SK-N-SH (cell line): ENCODE measurements at regions not wholly inside any gene's neighbourhood (a gene's known extent, or its start where the extent isn't known, plus 50 kb on each side); places are given as distances from the start of the nearest gene placed in this dataset.

Experiments used
- CTCF ChIA-PET: fragments of 300-600, 350-600 bp; formaldehyde crosslinking; extraction: SDS; loops from one replicate; lab custom pipeline; 2021; lab: Yijun Ruan, JAX
- POLR2A ChIA-PET: fragments of 350-600 bp; sonication (Branson Sonifier 250); formaldehyde crosslinking; extraction: SDS; loops from one replicate; lab custom pipeline; 2020; ENCODE audit warnings: antibody characterized with exemption, inconsistent platforms; lab: Yijun Ruan, JAX
- DNase-seq: peaks from one replicate; pipeline ENCODE4 v3.0.0; 2012
- H2AFZ ChIP-seq: fragments of 200-600 bp; sonication (generic); 2 replicates; pipeline ENCODE4 v1.8.1; 2016; ENCODE audit warnings: antibody characterized with exemption, mild to moderate bottlenecking, low read depth
- H3F3A ChIP-seq: fragments of 200-600 bp; sonication (generic); replicated peaks from 2 replicates; pipeline ENCODE3; 2016; ENCODE audit warnings: antibody characterized with exemption, mild to moderate bottlenecking; ENCODE audit not compliant: insufficient read depth
- H3K27ac ChIP-seq, 2 experiments: fragments of 200-500 bp in 1 of 2; fragments of 200-600 bp in 1 of 2; sonication (Bioruptor generic) in 1 of 2; sonication (generic), shearing (Covaris generic) in 1 of 2; 2 replicates each; pipeline versions ENCODE4 v1.5.1 to v1.6.1; 2014 to 2016; ENCODE audit warnings: low read depth in 2 of 2, inconsistent platforms in 1 of 2, low read length in 1 of 2, mild to moderate bottlenecking in 1 of 2, mixed read lengths in 1 of 2
- H3K27me3 ChIP-seq: fragments of 200-600 bp; sonication (generic), shearing (Covaris generic); 2 replicates; pipeline ENCODE4 v1.6.1; 2016; ENCODE audit warnings: mixed run types; ENCODE audit not compliant: insufficient read depth
- H3K36me3 ChIP-seq, 2 experiments: fragments of 200-500 bp in 1 of 2; fragments of 200-600 bp in 1 of 2; sonication (Bioruptor generic) in 1 of 2; sonication (generic) in 1 of 2; replicated peaks in 1 of 2; 2 replicates each; pipeline versions ENCODE3 to v1.5.1; 2014 to 2016; ENCODE audit warnings: low read length in 1 of 2, mild to moderate bottlenecking in 1 of 2; ENCODE audit not compliant: insufficient read depth in 2 of 2, control insufficient read depth in 1 of 2
- H3K4me1 ChIP-seq, 2 experiments: fragments of 200-500 bp in 1 of 2; fragments of 200-600 bp in 1 of 2; sonication (Bioruptor generic) in 1 of 2; sonication (generic), shearing (Covaris generic) in 1 of 2; 2 replicates each; pipeline versions ENCODE4 v1.5.1 to v1.6.1; 2014 to 2016; ENCODE audit warnings: low read depth in 1 of 2, low read length in 1 of 2, mixed run types in 1 of 2; ENCODE audit not compliant: insufficient read depth in 2 of 2, control insufficient read depth in 1 of 2
- H3K4me2 ChIP-seq: fragments of 200-600 bp; sonication (generic), shearing (Covaris generic); 2 replicates; pipeline ENCODE4 v1.6.1; 2017; ENCODE audit warnings: mixed run types
- H3K4me3 ChIP-seq, 2 experiments: fragments of 200-500 bp in 1 of 2; fragments of 200-600 bp in 1 of 2; sonication (Bioruptor generic) in 1 of 2; sonication (generic), shearing (Covaris generic) in 1 of 2; 2 replicates each; pipeline versions ENCODE4 v1.5.1 to v1.8.1; 2014 to 2016; ENCODE audit warnings: low read depth in 2 of 2, inconsistent platforms in 1 of 2, low read length in 1 of 2, mild to moderate bottlenecking in 1 of 2, mixed read lengths in 1 of 2, moderate library complexity in 1 of 2
- H3K79me2 ChIP-seq: fragments of 200-600 bp; sonication (generic); 2 replicates; pipeline ENCODE4 v1.8.1; 2017; ENCODE audit warnings: mild to moderate bottlenecking; ENCODE audit not compliant: insufficient read depth
- H3K9ac ChIP-seq: fragments of 200-600 bp; sonication (generic); 2 replicates; pipeline ENCODE4 v1.6.1; 2017; ENCODE audit warnings: mixed run types
- H3K9me2 ChIP-seq: fragments of 200-600 bp; sonication (generic); 2 replicates; pipeline ENCODE4 v1.6.1; 2017; ENCODE audit warnings: mixed run types
- H3K9me3 ChIP-seq: fragments of 200-600 bp; sonication (generic); 2 replicates; pipeline ENCODE4 v1.6.1; 2017; ENCODE audit warnings: mixed run types, mild to moderate bottlenecking, moderate library complexity
- H4K20me1 ChIP-seq: fragments of 200-600 bp; sonication (generic); 2 replicates; pipeline ENCODE4 v1.6.1; 2017; ENCODE audit warnings: mild to moderate bottlenecking, mixed run types; ENCODE audit not compliant: insufficient read depth
- CHD2 ChIP-seq: fragments of 150-350 bp; IDR thresholded peaks from 2 replicates; pipeline ENCODE4 v1.6.1; 2018; ENCODE audit warnings: low read length; ENCODE audit not compliant: partially characterized antibody
- ELF1 ChIP-seq: IDR thresholded peaks from 2 replicates; pipeline ENCODE4 v1.4.0; 2012
- FOSL2 ChIP-seq: IDR thresholded peaks from 2 replicates; pipeline ENCODE4 v1.4.0; 2012; ENCODE audit warnings: low read depth, mild to moderate bottlenecking, moderate library complexity, borderline replicate concordance
- GATA2 ChIP-seq: sonication (generic); formaldehyde crosslinking; IDR thresholded peaks from 2 replicates; pipeline ENCODE4 v1.5.0; 2020; ENCODE audit warnings: mild to moderate bottlenecking, missing genetic modification reagents
- JUND ChIP-seq: IDR thresholded peaks from 2 replicates; pipeline ENCODE4 v1.4.0; 2012
- MEF2A ChIP-seq: IDR thresholded peaks from 2 replicates; pipeline ENCODE4 v1.4.0; 2012; ENCODE audit warnings: low read depth, borderline replicate concordance
- POLR2AphosphoS5 ChIP-seq: IDR thresholded peaks from 2 replicates; pipeline ENCODE4 v1.6.1; 2012; ENCODE audit warnings: low read depth, low read length
- RFX5 ChIP-seq: IDR thresholded peaks from 2 replicates; pipeline ENCODE4 v1.6.1; 2012; ENCODE audit warnings: mild to moderate bottlenecking, improper control_type of control experiment, low read length
- SIN3A ChIP-seq: IDR thresholded peaks from 2 replicates; pipeline ENCODE4 v1.6.1; 2012; ENCODE audit warnings: low read depth, mild to moderate bottlenecking, low read length, moderate library complexity, borderline replicate concordance
- YY1 ChIP-seq: IDR thresholded peaks from 2 replicates; pipeline ENCODE4 v1.4.0; 2012; ENCODE audit warnings: low read depth, mild to moderate bottlenecking
- WGBS: methylation state at CpG from one replicate; pipeline ENCODE4 v1.1.6; 2017; ENCODE audit warnings: low lambda C conversion rate; 5-methylcytosine and 5-hydroxymethylcytosine counted together
- TF ChIP-seq, protein P1 (sequence below): IDR thresholded peaks from 2 replicates; pipeline ENCODE4; 2012
- TF ChIP-seq, protein P2 (sequence below): IDR thresholded peaks from 2 replicates; pipeline ENCODE4 v1.4.0; 2012; ENCODE audit warnings: low read depth
- TF ChIP-seq, protein P3 (sequence below): IDR thresholded peaks from 2 replicates; pipeline ENCODE4 v1.4.0; 2012; ENCODE audit warnings: low read depth, borderline replicate concordance
- TF ChIP-seq, protein P4 (sequence below): IDR thresholded peaks from 2 replicates; pipeline ENCODE4 v1.4.0; 2012; ENCODE audit warnings: low read depth, borderline replicate concordance
- TF ChIP-seq, protein P5 (sequence below): fragments of 200-600 bp; sonication (generic); IDR thresholded peaks from 2 replicates; pipeline ENCODE4 v1.6.1; 2017; ENCODE audit warnings: antibody characterized with exemption, mild to moderate bottlenecking, moderate library complexity

DNA sequence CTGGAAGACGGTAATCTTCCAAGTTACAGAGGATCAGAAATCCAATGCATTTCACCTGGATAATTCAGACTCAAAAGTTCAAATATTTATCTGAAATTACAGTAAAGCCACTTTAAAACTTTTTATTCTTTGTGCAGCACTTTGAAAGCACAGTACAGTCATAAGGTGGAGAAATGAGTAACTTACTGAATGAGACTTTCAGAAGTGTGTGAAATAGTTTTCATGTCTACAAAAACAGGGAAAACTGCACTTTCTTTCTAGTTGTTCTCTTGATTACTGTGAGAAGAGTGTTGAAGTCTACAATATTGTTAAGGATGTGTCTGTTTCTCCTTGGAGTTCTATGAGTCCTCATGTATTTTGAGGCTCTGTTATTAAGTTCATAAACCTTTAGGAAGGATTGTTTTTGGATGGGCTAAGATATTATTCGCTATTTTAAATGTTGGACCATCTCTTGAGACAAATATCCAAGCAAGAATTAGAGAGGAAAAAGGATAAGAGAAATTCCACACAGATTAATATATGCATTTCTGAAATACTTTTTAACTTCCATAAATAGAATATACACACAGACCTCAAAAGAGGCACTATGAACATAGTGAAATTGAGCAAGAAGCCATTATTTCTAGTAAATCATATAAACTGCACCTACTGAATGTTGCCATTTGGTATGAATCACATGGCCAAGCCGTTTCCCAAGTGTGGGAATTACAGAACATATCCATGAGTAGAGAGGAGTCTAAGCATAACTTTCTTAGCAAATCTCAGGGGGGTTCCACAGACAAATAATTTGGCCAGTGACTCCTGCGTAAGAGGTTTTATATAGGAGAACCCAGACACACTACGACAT lies 83.6 kb upstream of the PLEKHM1 start:
- Histone ChIP-seq H4K20me1 (peaks cover 42% of the 10 kb centered on the region), H3K9me2 (no peaks in the 10 kb centered on the region), H3K36me3 (peaks cover 5 to 18% of the 10 kb centered on the region in 2 experiments), H3K27me3 (no peaks in the 10 kb centered on the region), H3K9me3 (no peaks in the 10 kb centered on the region), H3K79me2 (peaks cover 67% of the 10 kb centered on the region), H3K4me3 (no peak overlapping the region; a peak in 1 of 4 replicates), H3K4me1 (peaks cover 0 to 8% of the 10 kb centered on the region in 2 experiments; a peak in 3 of 4 replicates), H2AFZ (no peak overlapping the region), H3K27ac (peak overlapping the region; percentile 45 to 53), H3K4me2 (peak overlapping the region; percentile 8), H3F3A (peaks cover 23% of the 10 kb centered on the region), H3K9ac (no peak overlapping the region)
- CTCF ChIA-PET, result interaction anchor here (1.0 kb wide), 1 partner anchor 470 kb away, joined by 3 read pairs; no protein-coding TSS in a partner anchor
- 75% methylated on average over 5 of the region's 5 CpGs for WGBS
- POLR2A ChIA-PET, result no interaction called here
- no peak for DNase-seq
- TF ChIP-seq, protein P1, sequence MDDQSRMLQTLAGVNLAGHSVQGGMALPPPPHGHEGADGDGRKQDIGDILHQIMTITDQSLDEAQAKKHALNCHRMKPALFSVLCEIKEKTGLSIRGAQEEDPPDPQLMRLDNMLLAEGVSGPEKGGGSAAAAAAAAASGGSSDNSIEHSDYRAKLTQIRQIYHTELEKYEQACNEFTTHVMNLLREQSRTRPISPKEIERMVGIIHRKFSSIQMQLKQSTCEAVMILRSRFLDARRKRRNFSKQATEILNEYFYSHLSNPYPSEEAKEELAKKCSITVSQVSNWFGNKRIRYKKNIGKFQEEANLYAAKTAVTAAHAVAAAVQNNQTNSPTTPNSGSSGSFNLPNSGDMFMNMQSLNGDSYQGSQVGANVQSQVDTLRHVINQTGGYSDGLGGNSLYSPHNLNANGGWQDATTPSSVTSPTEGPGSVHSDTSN, result no peak
- TF ChIP-seq FOSL2, result no peak; the same call in 1 of the 2 replicates
- TF ChIP-seq CHD2, result no peak
- TF ChIP-seq, protein P2, sequence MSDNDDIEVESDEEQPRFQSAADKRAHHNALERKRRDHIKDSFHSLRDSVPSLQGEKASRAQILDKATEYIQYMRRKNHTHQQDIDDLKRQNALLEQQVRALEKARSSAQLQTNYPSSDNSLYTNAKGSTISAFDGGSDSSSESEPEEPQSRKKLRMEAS, result peak; percentile 29; the same call in 1 of the 2 replicates
- TF ChIP-seq MEF2A, result peak; percentile 70
- TF ChIP-seq, protein P3, sequence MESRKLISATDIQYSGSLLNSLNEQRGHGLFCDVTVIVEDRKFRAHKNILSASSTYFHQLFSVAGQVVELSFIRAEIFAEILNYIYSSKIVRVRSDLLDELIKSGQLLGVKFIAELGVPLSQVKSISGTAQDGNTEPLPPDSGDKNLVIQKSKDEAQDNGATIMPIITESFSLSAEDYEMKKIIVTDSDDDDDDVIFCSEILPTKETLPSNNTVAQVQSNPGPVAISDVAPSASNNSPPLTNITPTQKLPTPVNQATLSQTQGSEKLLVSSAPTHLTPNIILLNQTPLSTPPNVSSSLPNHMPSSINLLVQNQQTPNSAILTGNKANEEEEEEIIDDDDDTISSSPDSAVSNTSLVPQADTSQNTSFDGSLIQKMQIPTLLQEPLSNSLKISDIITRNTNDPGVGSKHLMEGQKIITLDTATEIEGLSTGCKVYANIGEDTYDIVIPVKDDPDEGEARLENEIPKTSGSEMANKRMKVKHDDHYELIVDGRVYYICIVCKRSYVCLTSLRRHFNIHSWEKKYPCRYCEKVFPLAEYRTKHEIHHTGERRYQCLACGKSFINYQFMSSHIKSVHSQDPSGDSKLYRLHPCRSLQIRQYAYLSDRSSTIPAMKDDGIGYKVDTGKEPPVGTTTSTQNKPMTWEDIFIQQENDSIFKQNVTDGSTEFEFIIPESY, result no peak
- TF ChIP-seq ELF1, result no peak
- TF ChIP-seq, protein P4, sequence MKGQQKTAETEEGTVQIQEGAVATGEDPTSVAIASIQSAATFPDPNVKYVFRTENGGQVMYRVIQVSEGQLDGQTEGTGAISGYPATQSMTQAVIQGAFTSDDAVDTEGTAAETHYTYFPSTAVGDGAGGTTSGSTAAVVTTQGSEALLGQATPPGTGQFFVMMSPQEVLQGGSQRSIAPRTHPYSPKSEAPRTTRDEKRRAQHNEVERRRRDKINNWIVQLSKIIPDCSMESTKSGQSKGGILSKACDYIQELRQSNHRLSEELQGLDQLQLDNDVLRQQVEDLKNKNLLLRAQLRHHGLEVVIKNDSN, result peak; percentile 47; the same call in 1 of the 2 replicates

DNA sequence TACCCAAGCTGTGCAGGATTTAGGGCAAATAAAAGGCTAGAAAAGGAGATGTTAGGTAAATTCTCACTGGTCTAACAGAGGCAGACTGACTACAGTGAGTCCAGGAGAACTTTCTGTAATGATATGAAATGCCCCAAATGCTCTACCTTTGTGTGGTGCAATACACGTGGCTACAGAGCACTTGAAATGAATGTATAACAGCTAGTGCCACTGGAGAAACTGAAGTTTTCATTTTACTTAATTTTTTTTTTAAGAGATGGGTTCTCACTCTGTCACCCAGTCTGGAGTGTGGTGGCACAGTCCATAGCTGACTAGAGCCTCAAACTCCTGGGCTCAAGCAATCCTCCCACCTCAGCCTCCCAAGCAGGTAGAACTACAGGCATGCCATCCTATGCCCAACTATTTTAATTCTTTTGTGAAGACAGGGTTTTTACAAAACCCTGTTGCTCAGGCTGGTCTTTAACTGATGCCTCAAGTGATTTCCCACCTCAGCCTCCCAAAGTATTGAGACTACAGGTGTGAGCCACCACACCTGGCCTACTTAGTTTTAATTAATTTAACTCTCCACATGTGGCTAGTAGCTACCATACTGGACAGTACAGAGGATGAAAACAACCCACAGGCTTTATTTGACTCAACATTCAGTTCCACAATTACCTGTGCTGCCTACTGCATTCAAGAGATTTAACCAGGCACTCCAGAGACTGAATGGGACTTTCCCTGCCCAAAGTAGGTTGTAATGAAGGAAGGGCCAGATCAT lies 84.8 kb upstream of the PLEKHM1 start:
- Histone ChIP-seq H2AFZ (no peak overlapping the region), H3K9me3 (no peaks in the 10 kb centered on the region), H3K9ac (no peak overlapping the region), H3K4me2 (peak overlapping the region; percentile 8), H3K79me2 (peaks cover 74% of the 10 kb centered on the region), H3K9me2 (no peaks in the 10 kb centered on the region), H3K36me3 (peaks cover 5 to 18% of the 10 kb centered on the region in 2 experiments), H3K4me1 (peaks cover 4 to 8% of the 10 kb centered on the region in 2 experiments; a peak in 3 of 4 replicates), H3K4me3 (no peak overlapping the region), H3K27ac (peak overlapping the region in 1 of 2 experiments; percentile 53; a peak in 2 of 4 replicates), H4K20me1 (peaks cover 53% of the 10 kb centered on the region), H3F3A (peaks cover 23% of the 10 kb centered on the region), H3K27me3 (no peaks in the 10 kb centered on the region)
- WGBS, result 98% methylated on average over 1 of the region's 1 CpG
- CTCF ChIA-PET, result interaction anchor here (0.9 to 1.0 kb wide), 2 partner anchors 427 to 469 kb away, joined by 3 read pairs; no protein-coding TSS in a partner anchor
- POLR2A ChIA-PET, result no interaction called here
- no peak for DNase-seq
- TF ChIP-seq POLR2AphosphoS5 (no peak), RFX5 (no peak), JUND (no peak), YY1 (no peak), GATA2 (CRISPR knock-in tag) (no peak), ELF1 (no peak), SIN3A (no peak)
- TF ChIP-seq, protein P5, sequence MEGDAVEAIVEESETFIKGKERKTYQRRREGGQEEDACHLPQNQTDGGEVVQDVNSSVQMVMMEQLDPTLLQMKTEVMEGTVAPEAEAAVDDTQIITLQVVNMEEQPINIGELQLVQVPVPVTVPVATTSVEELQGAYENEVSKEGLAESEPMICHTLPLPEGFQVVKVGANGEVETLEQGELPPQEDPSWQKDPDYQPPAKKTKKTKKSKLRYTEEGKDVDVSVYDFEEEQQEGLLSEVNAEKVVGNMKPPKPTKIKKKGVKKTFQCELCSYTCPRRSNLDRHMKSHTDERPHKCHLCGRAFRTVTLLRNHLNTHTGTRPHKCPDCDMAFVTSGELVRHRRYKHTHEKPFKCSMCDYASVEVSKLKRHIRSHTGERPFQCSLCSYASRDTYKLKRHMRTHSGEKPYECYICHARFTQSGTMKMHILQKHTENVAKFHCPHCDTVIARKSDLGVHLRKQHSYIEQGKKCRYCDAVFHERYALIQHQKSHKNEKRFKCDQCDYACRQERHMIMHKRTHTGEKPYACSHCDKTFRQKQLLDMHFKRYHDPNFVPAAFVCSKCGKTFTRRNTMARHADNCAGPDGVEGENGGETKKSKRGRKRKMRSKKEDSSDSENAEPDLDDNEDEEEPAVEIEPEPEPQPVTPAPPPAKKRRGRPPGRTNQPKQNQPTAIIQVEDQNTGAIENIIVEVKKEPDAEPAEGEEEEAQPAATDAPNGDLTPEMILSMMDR, result no peak
